ENCODE measurements at regions not wholly inside any gene's neighbourhood (a gene's known extent, or its start where the extent isn't known, plus 50 kb on each side); places are given as distances from the start of the nearest gene placed in this dataset.

DNA sequence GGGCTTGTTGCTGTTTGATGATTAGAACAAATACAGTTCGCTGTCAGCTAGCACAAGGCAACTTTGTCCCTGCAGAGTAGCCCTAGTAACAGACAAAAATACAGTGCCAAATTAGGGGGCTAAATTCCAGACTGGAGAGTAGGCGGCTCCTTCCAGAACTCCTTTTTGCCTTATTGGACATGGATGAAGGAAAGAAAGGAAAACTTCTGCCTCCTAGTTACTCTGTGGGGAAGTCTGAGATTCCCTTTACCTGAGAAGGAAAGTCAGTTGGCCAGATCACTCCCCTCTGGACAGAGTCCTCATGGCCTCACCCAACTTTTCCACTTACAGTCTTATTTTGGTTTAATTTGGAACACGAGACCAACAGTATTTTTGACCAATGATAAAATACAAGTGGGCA lies 140.5 kb upstream of the ADAMTS3 start:
- no peak for TF ChIP-seq CTCF (conservative IDR thresholded peaks at IDR 0.05)
- TF ChIP-seq ZFX (IDR thresholded peaks at IDR 0.05) = no peak
